ENCODE measurements at regions not wholly inside any gene's neighbourhood (a gene's known extent, or its start where the extent isn't known, plus 50 kb on each side); places are given as distances from the start of the nearest gene placed in this dataset.

DNA sequence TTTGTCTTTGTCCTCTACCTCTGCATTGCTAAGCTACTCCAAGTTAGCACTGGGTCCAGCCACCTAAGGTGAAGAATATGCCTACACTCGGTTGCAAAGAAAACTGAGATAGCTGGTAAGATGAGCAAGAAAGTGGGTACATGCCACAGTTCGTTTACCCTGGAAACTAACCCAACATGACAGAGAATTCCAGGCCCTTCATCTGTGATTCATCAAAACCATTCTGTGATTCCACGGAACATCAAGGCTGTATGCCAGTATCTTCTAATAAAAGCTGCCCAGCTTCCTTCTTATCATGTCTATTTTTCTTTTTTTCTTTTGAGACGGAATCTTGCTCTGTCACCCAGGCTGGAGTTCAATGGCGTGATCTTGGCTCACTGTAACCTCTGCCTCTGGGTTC, 58.7 kb upstream of the SPANXC start:
- Histone ChIP-seq H3K36me3 (no peaks in the 10 kb centered on the region), H3K27ac (no peak overlapping the region), H3K4me1 (no peaks in the 10 kb centered on the region), H3K4me3 (no peak overlapping the region), H3K9me3 (peaks cover 0 to 7% (median 2%) of the 10 kb centered on the region in 4 donors), H3K27me3 (no peaks in the 10 kb centered on the region)
- DNase-seq, result no peak
- 62 to 71% (median 66%) methylated on average over 5 of the region's 5 CpGs for WGBS, 5 donors
- intact Hi-C loops (cut with DNase I; ENCODE audit: low total_unique reads), result no loop called here
- TF ChIP-seq CTCF (IDR thresholded peaks at IDR 0.05) (no peak), EP300 (IDR thresholded peaks at IDR 0.05) (no peak), POLR2AphosphoS5 (IDR thresholded peaks at IDR 0.05) (no peak), POLR2A (IDR thresholded peaks at IDR 0.05) (no peak)

Small RNA genes lying in the stretch of these regions (small RNA-seq; reads per million reads assigned to genes)
- gene AC234779.1, result 0 reads per million in 4 donors
